Kidney epithelial cell (primary cell): ENCODE measurements at regions not wholly inside any gene's neighbourhood (a gene's known extent, or its start where the extent isn't known, plus 50 kb on each side); places are given as distances from the start of the nearest gene placed in this dataset.

Source experiments
- DNase-seq: peaks from one replicate; pipeline ENCODE4 v3.0.0-alpha.2; 2010; ENCODE audit warnings: low read depth
- H3K27me3 ChIP-seq: 2 replicates; pipeline ENCODE4 v1.6.0; 2011; ENCODE audit warnings: low read length; ENCODE audit not compliant: control insufficient read depth, insufficient read depth
- H3K36me3 ChIP-seq: 2 replicates; pipeline ENCODE4 v1.5.1; 2011; ENCODE audit warnings: low read length; ENCODE audit not compliant: control insufficient read depth, insufficient read depth
- H3K4me3 ChIP-seq: 2 replicates; pipeline ENCODE4 v1.5.1; 2011; ENCODE audit warnings: low read depth, mild to moderate bottlenecking, control low read depth, low read length
- TF ChIP-seq, protein P1 (sequence below): IDR thresholded peaks from 2 replicates; pipeline ENCODE4 v1.5.1; 2011; ENCODE audit warnings: mild to moderate bottlenecking, moderate library complexity, low read length, control low read depth, inconsistent platforms; ENCODE audit not compliant: insufficient read depth, poor library complexity, severe bottlenecking

DNA sequence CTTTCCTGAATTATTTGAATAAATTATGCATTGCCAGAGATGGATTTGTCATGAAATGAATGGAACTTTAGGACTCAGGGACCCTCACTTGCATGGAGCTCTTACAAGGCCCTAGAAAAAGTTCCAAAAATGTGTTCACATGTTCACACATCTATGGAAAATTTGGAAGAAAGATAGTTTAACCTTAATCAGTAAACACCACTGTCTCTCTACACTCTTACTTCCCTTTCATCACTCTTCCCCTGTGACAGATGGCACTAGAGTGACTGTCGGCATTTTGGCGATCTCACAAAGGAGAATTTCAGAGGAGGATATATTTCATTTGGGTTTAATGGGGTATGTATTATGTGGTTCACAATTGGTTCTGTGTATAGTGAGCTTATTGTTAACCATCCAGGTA, 600.8 kb downstream of the IGSF11 start:
- no peaks in the 10 kb centered on the region for H3K36me3 ChIP-seq
- no peak for DNase-seq
- TF ChIP-seq, protein P1, sequence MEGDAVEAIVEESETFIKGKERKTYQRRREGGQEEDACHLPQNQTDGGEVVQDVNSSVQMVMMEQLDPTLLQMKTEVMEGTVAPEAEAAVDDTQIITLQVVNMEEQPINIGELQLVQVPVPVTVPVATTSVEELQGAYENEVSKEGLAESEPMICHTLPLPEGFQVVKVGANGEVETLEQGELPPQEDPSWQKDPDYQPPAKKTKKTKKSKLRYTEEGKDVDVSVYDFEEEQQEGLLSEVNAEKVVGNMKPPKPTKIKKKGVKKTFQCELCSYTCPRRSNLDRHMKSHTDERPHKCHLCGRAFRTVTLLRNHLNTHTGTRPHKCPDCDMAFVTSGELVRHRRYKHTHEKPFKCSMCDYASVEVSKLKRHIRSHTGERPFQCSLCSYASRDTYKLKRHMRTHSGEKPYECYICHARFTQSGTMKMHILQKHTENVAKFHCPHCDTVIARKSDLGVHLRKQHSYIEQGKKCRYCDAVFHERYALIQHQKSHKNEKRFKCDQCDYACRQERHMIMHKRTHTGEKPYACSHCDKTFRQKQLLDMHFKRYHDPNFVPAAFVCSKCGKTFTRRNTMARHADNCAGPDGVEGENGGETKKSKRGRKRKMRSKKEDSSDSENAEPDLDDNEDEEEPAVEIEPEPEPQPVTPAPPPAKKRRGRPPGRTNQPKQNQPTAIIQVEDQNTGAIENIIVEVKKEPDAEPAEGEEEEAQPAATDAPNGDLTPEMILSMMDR = no peak

DNA sequence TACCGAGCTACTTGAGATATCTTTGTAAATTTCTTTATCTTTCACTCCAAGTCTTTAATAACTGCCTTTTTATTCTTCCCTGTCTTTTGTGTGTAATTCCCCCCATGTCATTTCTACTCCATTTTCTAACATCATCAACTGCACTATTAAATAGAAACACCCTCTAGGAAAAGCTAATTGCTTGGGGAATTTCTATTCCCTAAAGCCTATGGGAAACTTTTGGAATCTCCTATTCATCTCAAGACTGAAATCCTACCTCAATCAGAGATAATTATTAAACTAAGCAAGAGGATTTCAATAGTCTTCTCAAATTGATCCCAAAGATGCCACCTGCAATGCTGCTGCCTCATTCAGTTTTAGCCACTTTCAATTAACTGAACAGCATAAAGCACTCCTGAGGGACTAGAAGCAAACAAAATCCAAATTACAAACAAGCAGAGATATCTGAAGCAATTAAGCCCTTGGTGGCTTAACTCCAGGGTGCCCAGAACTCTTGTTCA, 598.7 kb downstream of the IGSF11 start:
- no peaks in the 10 kb centered on the region for H3K27me3 ChIP-seq
- TF ChIP-seq, protein P1 = no peak
- H3K36me3 ChIP-seq = no peaks in the 10 kb centered on the region
- H3K4me3 ChIP-seq = no peak overlapping the region
- no peak for DNase-seq

More for the DNA sequence above, 600.8 kb downstream of the IGSF11 start:
- Histone ChIP-seq H3K27me3 (no peaks in the 10 kb centered on the region), H3K4me3 (no peak overlapping the region)

DNA sequence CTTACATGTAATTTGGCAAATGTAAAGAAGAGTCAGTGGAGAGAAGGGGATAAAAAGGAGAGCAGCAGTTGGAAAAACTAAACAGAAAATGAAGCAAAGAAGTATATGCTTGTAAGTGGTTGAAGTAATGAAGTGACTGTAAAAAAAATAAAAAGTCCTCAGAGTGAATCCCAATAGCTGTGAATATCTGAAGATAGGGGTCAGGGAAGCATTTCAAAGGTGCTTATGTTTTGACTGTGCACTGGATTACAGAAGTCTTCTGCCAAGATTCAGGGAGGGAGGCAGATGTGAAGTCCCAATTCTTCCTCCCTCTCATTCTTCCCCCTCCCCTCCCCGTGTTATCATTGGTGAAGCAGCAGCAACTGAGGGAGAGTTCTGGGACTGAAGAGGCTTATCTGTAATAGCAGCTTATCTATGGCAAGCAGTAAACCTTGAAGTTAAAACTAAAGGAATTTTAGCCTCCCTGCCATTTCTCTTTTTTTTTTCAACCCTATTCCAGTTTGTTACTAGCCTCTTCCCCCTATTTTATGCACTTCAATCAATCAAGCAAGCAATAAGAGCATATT, 597.9 kb downstream of the IGSF11 start:
- H3K27me3 ChIP-seq = no peaks in the 10 kb centered on the region
- H3K36me3 ChIP-seq = no peaks in the 10 kb centered on the region
- no peak for DNase-seq
- H3K4me3 ChIP-seq = no peak overlapping the region
- TF ChIP-seq, protein P1 = no peak

DNA sequence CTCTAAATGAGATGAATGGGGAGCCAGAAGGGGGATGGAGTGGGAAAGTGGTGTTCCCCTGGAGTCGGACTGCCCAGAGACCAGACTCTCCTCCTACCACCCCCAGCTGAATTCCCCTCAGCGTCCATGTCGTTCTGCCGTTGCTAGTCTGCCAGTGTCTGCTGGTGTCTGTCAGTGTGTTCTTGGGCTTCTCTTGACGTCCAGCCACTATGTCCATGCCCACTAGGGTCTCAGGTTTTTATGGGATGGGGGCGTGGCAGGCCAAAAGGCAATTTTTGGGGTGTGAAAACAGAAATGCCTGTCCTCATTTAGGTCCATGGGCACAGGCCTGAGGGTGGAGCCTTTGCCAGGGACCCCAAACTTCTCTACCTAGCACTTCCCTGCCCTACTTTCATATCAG, 589.6 kb downstream of the IGSF11 start:
- TF ChIP-seq, protein P1 = no peak
- DNase-seq = no peak
- H3K36me3 ChIP-seq = no peaks in the 10 kb centered on the region

DNA sequence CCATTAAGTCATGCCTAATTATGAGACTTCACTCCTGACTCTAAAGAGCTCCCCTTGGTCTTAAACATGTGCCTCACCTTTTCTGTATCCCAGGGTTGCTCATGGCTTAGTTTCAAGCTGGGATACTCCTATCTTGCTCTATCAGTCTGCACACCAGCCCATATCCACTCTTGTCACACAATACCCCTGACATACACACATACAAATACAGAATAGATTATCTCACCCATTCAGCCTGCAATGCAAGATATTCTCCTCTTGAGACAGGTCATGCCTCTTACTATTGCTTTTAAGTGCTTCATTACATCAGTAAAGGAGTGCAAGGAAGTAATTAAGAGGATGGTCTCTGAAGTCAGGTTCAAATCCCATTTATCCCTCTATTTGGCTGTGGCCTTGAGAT, 587.3 kb downstream of the IGSF11 start:
- H3K27me3 ChIP-seq = no peaks in the 10 kb centered on the region
- TF ChIP-seq, protein P1 = no peak
- no peak for DNase-seq
- H3K36me3 ChIP-seq = no peaks in the 10 kb centered on the region
- no peak overlapping the region for H3K4me3 ChIP-seq

More for the DNA sequence above, 589.6 kb downstream of the IGSF11 start:
- Histone ChIP-seq H3K4me3 (no peak overlapping the region), H3K27me3 (no peaks in the 10 kb centered on the region)

DNA sequence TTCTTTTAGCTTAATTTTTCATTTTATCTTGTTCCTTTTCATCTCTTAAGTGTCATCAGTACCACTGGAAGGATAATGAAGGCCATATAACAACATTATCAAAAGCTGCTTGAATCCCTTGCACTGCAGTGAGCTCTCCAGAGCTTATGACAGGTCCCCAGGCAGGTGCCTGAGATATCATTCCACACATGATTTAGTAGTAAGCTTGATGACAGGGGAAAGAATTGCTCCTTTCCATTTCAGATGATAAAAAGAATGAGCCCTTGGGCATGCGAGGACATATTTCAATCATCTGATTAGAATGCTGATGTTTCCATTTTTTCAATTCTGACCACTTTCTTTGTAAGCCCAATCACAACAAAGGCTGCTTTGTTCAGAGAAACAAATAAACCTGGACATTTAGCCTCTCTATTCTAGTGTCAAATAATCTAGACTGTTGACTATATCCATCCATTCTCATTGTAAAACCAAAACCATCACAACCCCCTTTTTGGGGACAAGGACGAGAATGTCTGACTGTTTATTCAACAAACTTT, 567.8 kb downstream of the IGSF11 start:
- H3K4me3 ChIP-seq = no peak overlapping the region
- no peaks in the 10 kb centered on the region for H3K27me3 ChIP-seq
- no peaks in the 10 kb centered on the region for H3K36me3 ChIP-seq
- DNase-seq = no peak
- TF ChIP-seq, protein P1 = no peak
